LNCaP clone FGC (cell line): ENCODE measurements at regions not wholly inside any gene's neighbourhood (a gene's known extent, or its start where the extent isn't known, plus 50 kb on each side); places are given as distances from the start of the nearest gene placed in this dataset.
"Not testable (repeated sequence)": the region's sequence is repeated elsewhere in the genome, so short reads cannot be mapped to it uniquely, and the experiment has no call there.

Experiments used
- DNase-seq: peaks from one replicate; pipeline ENCODE4 v3.0.0-alpha.2; 2011; ENCODE audit warnings: low read depth
- H3K4me3 ChIP-seq: 2 replicates; pipeline ENCODE4 v1.5.1; 2011; ENCODE audit warnings: mild to moderate bottlenecking, low read depth, low read length, control low read depth
- TF ChIP-seq, protein P1 (sequence below): IDR thresholded peaks from 2 replicates; pipeline ENCODE4 v1.5.1; 2012; ENCODE audit warnings: mild to moderate bottlenecking; ENCODE audit not compliant: control insufficient read depth, insufficient read depth; ENCODE audit errors: extremely low read depth

DNA sequence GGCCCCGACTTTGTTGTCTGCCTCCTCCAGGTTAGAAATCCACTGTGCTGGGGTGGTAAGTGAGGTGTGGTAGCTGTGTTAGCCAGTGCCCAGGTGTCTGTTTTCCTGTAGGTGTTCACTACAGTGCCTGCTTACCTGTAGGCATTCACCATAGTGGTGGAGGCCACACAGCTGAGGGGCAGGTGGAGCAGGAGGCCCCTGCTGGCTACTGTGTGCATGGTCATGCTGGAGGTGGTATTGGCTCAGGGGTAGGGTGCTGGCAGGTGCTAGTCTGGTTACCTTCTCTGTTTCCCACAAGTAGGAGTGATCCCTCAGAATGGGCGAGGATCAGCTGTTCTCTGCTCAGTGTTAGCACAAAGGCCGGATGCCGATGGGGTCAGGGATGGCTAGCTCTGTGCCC lies 217.3 kb downstream of the SYT10 start:
- no peak overlapping the region for H3K4me3 ChIP-seq
- TF ChIP-seq, protein P1, sequence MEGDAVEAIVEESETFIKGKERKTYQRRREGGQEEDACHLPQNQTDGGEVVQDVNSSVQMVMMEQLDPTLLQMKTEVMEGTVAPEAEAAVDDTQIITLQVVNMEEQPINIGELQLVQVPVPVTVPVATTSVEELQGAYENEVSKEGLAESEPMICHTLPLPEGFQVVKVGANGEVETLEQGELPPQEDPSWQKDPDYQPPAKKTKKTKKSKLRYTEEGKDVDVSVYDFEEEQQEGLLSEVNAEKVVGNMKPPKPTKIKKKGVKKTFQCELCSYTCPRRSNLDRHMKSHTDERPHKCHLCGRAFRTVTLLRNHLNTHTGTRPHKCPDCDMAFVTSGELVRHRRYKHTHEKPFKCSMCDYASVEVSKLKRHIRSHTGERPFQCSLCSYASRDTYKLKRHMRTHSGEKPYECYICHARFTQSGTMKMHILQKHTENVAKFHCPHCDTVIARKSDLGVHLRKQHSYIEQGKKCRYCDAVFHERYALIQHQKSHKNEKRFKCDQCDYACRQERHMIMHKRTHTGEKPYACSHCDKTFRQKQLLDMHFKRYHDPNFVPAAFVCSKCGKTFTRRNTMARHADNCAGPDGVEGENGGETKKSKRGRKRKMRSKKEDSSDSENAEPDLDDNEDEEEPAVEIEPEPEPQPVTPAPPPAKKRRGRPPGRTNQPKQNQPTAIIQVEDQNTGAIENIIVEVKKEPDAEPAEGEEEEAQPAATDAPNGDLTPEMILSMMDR, result no peak
- no peak for DNase-seq

DNA sequence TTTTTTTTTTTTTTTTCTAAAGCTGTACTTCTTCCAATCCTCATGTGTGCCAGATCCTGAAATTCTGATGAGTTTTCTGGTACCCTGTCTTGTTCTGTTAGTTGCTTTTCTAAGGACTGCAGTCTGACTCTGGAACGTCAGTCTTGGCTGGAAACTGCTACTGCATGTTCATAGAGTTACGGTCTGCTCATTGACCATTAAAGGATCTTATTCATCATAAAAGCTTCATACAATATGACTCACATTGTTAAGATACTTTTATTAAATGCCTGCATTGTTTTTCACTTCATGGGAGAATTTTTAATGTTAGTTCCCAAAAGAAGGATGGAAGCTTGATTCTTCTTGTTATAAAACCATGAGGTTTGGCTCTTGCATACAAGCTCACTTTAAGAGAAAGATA lies 233.6 kb downstream of the SYT10 start:
- TF ChIP-seq, protein P1, result no peak
- no peak overlapping the region for H3K4me3 ChIP-seq

DNA sequence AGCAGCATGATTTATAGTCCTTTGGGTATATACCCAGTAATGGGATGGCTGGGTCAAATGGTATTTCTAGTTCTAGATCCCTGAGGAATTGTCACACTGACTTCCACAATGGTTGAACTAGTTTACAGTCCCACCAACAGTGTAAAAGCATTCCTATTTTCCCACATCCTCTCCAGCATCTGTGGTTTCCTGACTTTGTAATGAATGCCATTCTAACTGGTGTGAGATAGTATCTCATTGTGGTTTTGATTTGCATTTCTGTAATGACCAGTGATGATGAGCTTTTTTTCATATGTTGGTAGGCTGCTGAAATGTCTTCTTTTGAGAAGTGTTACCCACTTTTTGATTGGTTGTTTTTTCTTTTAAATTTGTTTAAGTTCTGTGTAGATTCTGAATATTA lies 245.2 kb downstream of the SYT10 start:
- not testable (repeated sequence) for DNase-seq, H3K4me3 ChIP-seq

More for the DNA sequence above, 233.6 kb downstream of the SYT10 start:
- DNase-seq, result no peak

DNA sequence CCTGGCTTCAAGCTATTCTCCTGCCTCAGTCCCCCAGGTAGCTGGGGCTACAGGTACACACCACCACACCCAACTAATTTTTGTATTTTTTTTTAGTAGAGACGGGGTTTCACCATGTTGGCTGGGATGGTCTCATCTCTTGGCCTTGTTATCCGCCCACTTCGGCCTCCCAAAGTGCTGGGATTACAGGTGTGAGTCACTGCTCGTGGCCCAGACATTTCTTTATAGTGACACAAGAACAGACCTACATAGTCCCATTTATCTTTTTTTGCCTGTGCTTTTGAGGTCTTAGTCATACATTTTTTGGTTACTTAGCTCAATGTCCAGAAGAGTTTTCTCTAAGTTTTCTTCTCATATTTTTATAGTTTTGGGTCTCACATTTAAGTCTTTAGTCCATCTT lies 247.4 kb downstream of the SYT10 start:
- no peak overlapping the region for H3K4me3 ChIP-seq
- TF ChIP-seq, protein P1, result no peak
- no peak for DNase-seq

DNA sequence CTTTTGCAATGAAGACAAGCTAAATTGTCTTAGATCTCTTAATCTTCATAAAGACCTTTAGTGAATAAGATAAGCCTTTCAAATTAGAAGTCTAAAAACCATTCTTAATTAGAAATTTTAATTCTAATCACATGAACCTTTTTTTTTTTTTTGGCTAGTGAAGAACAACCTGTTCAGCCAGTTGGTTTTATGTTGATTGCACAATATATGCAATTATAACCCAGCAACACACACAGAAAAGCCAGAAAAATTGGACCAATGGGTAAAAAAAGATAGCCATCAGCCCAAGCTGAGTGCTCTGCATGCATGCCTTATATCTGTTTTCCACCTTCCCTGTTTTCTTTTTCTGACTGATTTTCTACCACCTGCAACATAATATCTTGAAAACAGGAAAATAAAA lies 252.2 kb downstream of the SYT10 start:
- TF ChIP-seq, protein P1, result no peak
- no peak for DNase-seq
- H3K4me3 ChIP-seq, result no peak overlapping the region

DNA sequence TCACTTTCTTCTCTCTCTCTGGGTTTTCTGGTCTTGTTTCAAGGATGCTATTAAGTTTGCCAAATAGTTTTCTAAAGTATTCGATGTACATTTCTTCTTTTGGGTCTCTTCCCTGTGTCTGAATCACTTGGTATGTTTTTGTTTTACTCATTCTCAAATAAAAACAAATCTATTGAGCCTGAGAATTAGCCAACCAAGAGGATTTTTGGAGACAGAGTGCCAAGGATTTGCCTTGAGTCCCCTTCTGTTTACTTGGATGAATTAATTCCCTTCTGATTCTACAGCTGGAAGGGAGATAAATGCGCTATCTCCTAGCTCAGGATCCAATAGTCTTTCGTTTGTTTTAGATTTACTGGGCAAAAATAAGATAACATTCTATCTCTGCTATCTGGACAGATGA lies 255.5 kb downstream of the SYT10 start:
- DNase-seq, result no peak
- H3K4me3 ChIP-seq, result no peak overlapping the region
- TF ChIP-seq, protein P1, result no peak

DNA sequence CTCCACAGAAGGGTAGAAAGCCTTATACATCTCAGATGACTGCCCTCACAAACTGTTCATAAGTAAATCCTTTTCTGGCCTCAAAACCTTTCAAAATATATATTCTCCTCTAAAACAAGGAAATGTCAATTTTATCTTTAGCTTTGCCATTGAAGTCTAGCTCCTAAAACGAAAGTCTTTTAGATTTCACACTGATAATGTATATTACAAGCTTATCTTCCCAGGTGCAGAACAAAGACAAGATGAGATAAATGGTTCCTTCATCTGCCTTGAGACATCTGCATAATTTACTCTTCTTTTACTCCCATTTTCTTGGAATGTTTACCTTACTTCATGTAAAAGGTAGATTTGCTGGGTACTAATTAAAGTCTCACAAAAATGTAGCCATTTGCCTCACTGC lies 257.1 kb downstream of the SYT10 start:
- H3K4me3 ChIP-seq, result no peak overlapping the region
- DNase-seq, result no peak
- TF ChIP-seq, protein P1, result no peak
